Skeletal muscle satellite cell (primary cell): ENCODE measurements at regions not wholly inside any gene's neighbourhood (a gene's known extent, or its start where the extent isn't known, plus 50 kb on each side); places are given as distances from the start of the nearest gene placed in this dataset.

Source experiments
- H3K27me3 ChIP-seq: 2 replicates; pipeline ENCODE4 v1.7.0; 2013; ENCODE audit warnings: low read length; ENCODE audit not compliant: control insufficient read depth, insufficient read depth
- H3K36me3 ChIP-seq: 2 replicates; pipeline ENCODE4 v1.7.0; 2013; ENCODE audit warnings: mild to moderate bottlenecking, control low read depth, low read length; ENCODE audit not compliant: insufficient read depth
- H3K4me1 ChIP-seq: 2 replicates; pipeline ENCODE4 v1.7.0; 2013; ENCODE audit warnings: low read length; ENCODE audit not compliant: control insufficient read depth, insufficient read depth
- H3K4me2 ChIP-seq: 2 replicates; pipeline ENCODE4 v1.7.0; 2013; ENCODE audit warnings: mild to moderate bottlenecking, low read length
- H3K4me3 ChIP-seq: 2 replicates; pipeline ENCODE4 v1.7.0; 2013; ENCODE audit warnings: low read length
- H3K9ac ChIP-seq: 2 replicates; pipeline ENCODE4 v1.7.0; 2013; ENCODE audit warnings: mild to moderate bottlenecking, low read depth, low read length, moderate library complexity
- H3K9me3 ChIP-seq: replicated peaks from 2 replicates; pipeline ENCODE4 v1.7.0; 2013; ENCODE audit warnings: mild to moderate bottlenecking, control low read depth, low read length

DNA sequence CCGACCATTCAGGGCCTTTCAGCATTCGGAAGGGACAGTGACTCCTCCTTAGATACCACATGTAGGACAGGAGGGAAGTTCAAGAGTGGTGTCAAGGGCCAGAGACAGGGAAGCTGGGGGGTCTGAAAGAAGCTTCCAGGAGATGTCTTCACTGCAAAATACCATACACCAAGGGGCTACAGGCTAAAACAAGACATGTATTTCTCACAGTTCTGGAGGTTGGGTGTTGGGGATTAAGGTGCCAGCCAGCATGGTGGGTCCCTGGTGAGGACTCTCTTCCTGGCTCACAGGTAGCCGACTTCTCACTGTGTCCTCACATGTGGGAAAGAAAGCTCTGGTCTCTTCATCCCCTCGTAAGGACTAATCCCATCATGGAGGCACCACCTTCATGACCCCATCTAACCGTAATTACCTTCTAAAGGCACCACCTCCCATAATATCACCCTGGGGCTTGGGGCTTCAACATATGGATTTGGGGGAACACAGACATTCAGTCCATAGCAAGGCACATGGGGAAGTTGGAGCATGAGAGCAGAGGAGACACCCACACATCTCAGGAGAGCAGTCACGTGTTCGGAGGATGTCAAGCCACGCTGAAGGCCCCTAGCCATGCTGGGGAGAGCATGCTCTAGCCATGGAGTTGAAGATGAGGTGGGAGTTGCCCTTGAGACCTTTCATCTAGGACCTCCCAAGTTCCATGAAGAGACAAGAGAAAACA, 73.9 kb upstream of the GDF10 start:
- Histone ChIP-seq H3K9ac (no peak overlapping the region), H3K4me1 (no peaks in the 10 kb centered on the region), H3K9me3 (no peaks in the 10 kb centered on the region), H3K27me3 (peaks cover 9% of the 10 kb centered on the region), H3K36me3 (no peaks in the 10 kb centered on the region), H3K4me3 (no peak overlapping the region), H3K4me2 (no peak overlapping the region)

DNA sequence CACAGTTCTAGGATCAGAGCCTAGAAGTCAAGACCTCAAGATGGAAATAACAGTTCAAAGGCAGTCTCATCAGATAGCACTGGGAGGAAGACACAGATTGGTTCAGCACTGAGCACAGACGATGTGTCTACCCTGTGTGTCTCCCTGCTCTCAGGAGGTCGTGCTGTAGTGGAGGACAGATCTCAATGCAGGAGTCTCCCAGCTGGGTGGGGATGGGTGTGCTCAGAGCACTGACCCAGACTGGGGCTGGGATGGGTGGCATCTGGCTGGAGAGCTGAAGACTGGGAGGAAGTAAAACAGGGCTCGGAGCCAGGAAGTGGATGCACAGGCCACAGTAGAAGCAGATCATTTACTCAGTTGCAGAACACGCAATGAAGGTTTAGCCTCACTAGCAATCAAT, 69.5 kb upstream of the GDF10 start:
- Histone ChIP-seq H3K4me3 (no peak overlapping the region), H3K9ac (no peak overlapping the region), H3K27me3 (peaks cover 9% of the 10 kb centered on the region), H3K4me2 (no peak overlapping the region), H3K4me1 (no peaks in the 10 kb centered on the region), H3K9me3 (no peaks in the 10 kb centered on the region), H3K36me3 (no peaks in the 10 kb centered on the region)

DNA sequence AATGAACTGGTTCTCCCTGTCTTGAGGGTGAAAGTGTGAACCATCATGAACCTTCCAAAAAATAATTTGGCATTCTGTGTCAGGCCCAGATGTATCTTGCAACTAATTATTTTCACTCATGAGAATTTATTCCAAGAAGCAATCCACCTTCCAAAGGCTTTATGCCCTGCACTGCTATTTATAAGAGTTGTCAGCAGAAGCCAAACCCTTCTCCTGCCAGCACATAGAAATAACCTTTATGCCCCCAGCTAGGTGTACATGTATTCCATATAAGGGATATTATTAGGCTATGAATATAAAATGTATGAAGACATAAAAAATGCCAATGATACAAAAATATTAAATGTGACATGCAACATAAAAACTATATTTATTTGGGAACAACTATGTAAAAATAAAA, 69.0 kb upstream of the GDF10 start:
- Histone ChIP-seq H3K9ac (no peak overlapping the region), H3K4me3 (no peak overlapping the region), H3K36me3 (no peaks in the 10 kb centered on the region), H3K27me3 (peaks cover 9% of the 10 kb centered on the region), H3K9me3 (no peaks in the 10 kb centered on the region), H3K4me2 (no peak overlapping the region), H3K4me1 (no peaks in the 10 kb centered on the region)

DNA sequence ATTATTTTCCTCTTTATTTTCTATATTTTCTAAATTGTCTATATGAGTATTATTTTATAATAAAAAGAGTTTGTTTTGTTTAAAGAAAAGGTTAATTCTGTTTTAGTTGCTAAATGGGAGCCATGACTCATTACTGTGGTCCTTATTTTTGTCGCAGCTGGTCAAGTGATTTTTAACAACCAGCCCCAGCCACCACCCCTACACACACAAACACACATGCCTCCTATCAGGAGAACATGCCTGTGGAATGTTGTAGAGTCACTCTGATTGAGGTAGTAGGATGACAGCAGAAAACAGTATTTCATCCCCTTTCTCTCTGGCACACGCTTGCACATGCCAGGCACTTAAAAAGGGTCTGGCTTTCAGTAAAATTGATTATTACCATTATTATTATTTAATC, 68.6 kb upstream of the GDF10 start:
- Histone ChIP-seq H3K4me1 (no peaks in the 10 kb centered on the region), H3K9me3 (no peaks in the 10 kb centered on the region), H3K4me3 (no peak overlapping the region), H3K4me2 (no peak overlapping the region), H3K9ac (no peak overlapping the region), H3K27me3 (peaks cover 9% of the 10 kb centered on the region), H3K36me3 (no peaks in the 10 kb centered on the region)

DNA sequence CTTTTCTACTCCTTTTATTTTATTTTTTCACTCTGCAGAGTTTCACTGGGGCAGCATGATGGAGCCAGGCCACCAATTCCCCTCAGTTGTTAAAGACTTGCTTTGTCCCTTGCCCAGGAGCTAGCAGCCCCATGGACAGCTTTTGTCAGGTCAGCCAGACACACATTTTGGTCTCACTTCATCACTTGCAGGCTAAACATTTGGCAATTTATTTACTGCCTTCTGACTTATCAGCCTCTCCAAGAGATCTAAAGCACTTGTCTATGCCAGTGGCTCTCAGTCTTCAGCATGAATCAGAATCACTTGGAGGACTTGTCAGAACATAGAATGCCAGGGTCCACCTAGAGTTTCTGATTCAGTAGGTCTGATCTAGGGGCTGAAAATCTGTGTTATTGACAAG, 66.4 kb upstream of the GDF10 start:
- H3K9me3 ChIP-seq, result no peaks in the 10 kb centered on the region
- peaks cover 4% of the 10 kb centered on the region for H3K27me3 ChIP-seq
- no peaks in the 10 kb centered on the region for H3K4me1 ChIP-seq
- no peak overlapping the region for H3K4me3 ChIP-seq
- H3K4me2 ChIP-seq, result no peak overlapping the region
- H3K9ac ChIP-seq, result no peak overlapping the region
- no peaks in the 10 kb centered on the region for H3K36me3 ChIP-seq

DNA sequence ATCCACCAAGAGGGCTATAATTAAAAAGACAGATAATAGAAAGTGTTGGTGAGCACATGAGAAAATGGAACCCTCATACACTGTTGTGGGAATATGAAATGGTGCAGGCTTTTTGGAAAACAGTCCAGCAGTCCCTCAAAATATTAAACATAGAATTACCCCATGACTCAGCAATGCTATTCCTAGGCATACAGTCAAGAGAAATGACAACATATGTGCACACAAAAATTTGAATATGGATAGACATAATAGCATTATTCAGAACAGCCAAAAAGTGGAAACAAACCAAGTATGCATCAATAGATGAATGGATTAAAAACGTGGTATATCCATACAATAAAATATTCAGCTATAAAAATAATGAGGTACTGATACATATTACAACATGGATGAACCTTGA, 64.5 kb upstream of the GDF10 start:
- no peak overlapping the region for H3K4me2 ChIP-seq
- H3K9ac ChIP-seq, result no peak overlapping the region
- no peak overlapping the region for H3K4me3 ChIP-seq
- no peaks in the 10 kb centered on the region for H3K36me3 ChIP-seq
- H3K27me3 ChIP-seq, result peaks cover 1% of the 10 kb centered on the region
- no peaks in the 10 kb centered on the region for H3K9me3 ChIP-seq
- H3K4me1 ChIP-seq, result no peaks in the 10 kb centered on the region

DNA sequence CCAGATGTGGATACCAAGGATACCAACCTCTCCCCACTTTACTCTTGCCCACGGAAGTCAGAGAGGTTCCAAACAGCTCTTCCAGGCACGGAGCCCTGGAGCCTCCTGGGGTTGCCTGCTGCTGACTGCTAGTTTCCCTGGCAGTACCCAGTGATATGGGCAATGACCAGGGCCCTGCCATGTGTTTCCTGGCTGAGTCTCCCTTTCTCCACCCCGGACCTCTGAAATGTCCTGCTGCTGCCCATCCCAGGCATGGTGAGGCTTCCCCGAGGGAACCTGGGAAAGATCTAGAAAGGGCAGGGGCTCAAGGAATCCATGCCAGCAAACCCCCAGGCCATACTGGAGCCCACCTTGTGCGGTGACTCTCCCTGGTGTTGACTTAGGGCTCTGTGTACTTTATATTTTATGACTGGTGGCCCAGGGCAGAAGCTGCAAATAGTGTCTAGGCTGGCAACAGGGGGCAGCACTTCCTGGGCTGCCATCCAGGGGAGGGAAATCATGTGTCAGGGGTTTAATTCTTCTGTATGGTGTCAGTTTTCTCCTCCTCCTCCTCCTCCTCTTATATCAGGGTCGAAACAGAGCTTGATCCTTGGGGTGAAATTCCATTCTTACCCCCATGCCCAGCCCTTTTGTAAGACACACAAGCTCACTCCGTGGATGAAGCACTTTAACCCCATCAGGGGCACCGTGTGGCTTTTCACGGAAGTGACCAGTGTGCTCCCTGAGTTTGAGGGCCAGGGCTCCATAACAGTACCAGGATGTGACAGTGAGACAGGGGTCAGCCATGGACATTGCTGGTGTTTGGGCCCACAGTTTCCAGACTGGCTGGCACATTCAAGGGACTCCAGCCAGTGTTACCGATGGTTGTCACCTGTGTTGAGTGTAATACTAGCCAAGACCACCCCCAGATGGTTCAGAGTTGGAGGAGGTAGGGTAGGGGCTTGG, 62.4 kb upstream of the GDF10 start:
- Histone ChIP-seq H3K9ac (no peak overlapping the region), H3K36me3 (no peaks in the 10 kb centered on the region), H3K4me1 (no peaks in the 10 kb centered on the region), H3K9me3 (no peaks in the 10 kb centered on the region), H3K4me2 (no peak overlapping the region), H3K27me3 (no peaks in the 10 kb centered on the region), H3K4me3 (no peak overlapping the region)

DNA sequence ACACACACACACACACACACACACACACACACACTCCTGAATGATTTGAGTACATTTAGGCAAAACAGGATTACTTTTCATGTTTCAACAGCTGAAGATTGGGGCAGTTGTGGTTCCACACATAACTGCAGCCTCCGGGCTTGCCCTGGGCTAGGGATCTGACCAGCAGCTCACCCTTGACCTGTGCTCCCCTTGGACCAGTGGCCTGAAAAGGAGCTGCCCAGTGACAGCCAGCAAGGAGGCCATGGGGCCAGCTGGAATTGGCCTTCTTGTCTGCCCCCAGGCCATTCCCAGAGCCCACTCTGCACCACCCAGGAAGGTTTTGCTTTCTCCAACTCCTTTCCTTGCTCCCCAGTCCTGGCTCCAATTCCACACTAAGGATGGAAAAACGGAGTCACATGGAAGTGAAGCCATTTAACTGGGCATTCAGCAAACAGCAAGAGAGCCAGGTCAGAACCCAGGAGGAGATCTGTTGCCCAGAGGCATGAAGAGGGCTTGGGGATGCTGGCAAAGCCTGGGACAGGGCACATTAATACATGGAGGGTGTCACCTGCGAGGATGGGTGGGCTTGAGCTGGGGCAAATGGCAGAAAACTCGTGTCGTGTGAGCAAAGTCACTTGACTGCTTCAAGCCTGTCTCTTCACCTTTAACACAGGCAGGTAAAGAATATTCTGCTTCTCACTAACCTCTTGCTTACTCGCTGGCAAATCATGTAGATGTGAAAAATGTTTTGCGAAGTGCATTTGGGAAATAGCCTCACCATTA, 61.5 kb upstream of the GDF10 start:
- Histone ChIP-seq H3K9ac (no peak overlapping the region), H3K27me3 (no peaks in the 10 kb centered on the region), H3K4me1 (no peaks in the 10 kb centered on the region), H3K4me2 (no peak overlapping the region), H3K9me3 (no peaks in the 10 kb centered on the region), H3K4me3 (no peak overlapping the region), H3K36me3 (no peaks in the 10 kb centered on the region)

DNA sequence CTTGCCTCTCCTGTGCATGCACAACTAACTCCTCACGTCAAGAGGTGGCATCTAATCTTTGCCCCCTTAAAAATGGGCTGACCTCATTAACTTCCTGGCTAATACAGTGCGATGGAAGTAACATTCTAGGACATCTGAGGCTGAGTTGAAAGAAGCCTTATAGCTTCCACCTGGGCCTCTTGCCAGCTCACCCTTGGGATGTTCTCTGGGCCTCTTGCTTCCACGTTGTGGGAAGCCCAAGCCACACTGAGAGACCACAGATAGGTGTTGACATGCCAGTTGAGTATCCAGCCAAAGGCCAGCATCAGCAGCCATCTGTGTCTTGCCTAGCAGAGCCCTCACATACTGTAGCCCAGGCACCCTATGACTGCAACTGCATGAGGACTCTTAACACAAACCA, 60.8 kb upstream of the GDF10 start:
- H3K9me3 ChIP-seq, result no peaks in the 10 kb centered on the region
- H3K9ac ChIP-seq, result no peak overlapping the region
- H3K4me3 ChIP-seq, result no peak overlapping the region
- no peaks in the 10 kb centered on the region for H3K27me3 ChIP-seq
- no peak overlapping the region for H3K4me2 ChIP-seq
- no peaks in the 10 kb centered on the region for H3K36me3 ChIP-seq
- H3K4me1 ChIP-seq, result no peaks in the 10 kb centered on the region

DNA sequence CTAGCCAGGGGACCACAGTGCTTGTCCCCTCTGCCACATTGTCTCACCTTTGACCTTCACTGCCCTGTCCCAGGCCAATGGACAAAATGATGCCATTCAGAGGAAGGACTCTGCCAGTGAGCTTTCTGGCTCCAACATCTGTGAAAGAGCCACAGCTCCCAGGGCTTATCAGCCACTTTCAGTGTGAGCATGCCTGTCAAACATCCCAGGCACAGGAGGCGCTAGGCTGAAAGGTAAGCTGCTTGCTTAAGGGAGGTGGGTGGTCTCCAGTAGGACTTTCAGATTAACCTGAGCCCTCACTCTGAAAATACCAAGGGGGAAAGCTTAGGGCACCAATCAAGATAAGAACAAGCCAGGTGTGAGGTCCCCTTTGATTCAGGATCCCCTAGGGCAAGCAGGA, 59.8 kb upstream of the GDF10 start:
- H3K9ac ChIP-seq, result no peak overlapping the region
- H3K36me3 ChIP-seq, result no peaks in the 10 kb centered on the region
- H3K27me3 ChIP-seq, result no peaks in the 10 kb centered on the region
- H3K4me2 ChIP-seq, result no peak overlapping the region
- H3K4me3 ChIP-seq, result no peak overlapping the region
- no peaks in the 10 kb centered on the region for H3K4me1 ChIP-seq
- no peaks in the 10 kb centered on the region for H3K9me3 ChIP-seq

DNA sequence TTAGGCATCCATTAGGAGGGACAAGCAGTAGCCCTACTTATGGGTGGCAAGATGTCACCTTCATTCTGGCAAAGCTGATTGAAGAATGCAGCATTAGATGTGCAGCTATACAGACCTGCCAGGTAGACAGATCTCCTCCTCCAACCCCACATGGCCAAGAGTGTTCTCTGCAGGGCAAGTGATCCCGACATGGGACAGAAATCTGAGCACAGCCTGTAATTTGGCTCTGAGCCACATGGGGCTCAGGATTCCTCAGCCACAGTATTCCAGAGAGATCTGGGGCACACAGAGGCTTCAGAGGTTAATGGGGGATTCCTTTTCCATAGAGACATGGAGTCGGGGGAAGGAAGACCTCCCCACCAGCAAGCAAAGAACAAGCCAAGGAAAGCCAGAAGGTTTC, 58.7 kb upstream of the GDF10 start:
- H3K9ac ChIP-seq, result no peak overlapping the region
- H3K9me3 ChIP-seq, result no peaks in the 10 kb centered on the region
- H3K27me3 ChIP-seq, result no peaks in the 10 kb centered on the region
- no peaks in the 10 kb centered on the region for H3K36me3 ChIP-seq
- H3K4me2 ChIP-seq, result no peak overlapping the region
- no peaks in the 10 kb centered on the region for H3K4me1 ChIP-seq
- no peak overlapping the region for H3K4me3 ChIP-seq
